Mesendoderm (in vitro differentiated cells): ENCODE measurements at regions not wholly inside any gene's neighbourhood (a gene's known extent, or its start where the extent isn't known, plus 50 kb on each side); places are given as distances from the start of the nearest gene placed in this dataset.
A peak's percentile ranks its signal among the peaks of the same experiment; 100 is the strongest.

Source experiments
- DNase-seq: peaks from one replicate; pipeline ENCODE4 v3.0.0; 2013
- H2AK5ac ChIP-seq: 2 replicates; pipeline ENCODE4 v1.6.1; 2013; ENCODE audit warnings: low read length, inconsistent platforms
- H2BK120ac ChIP-seq: 2 replicates; pipeline ENCODE4 v1.6.1; 2013; ENCODE audit warnings: low read depth, mild to moderate bottlenecking, low read length, moderate library complexity, mixed read lengths
- H2BK15ac ChIP-seq: replicated peaks from 2 replicates; pipeline ENCODE4 v1.6.1; 2013; ENCODE audit warnings: low read depth, mild to moderate bottlenecking, moderate library complexity
- H2BK5ac ChIP-seq: 2 replicates; pipeline ENCODE4 v1.6.1; 2013; ENCODE audit warnings: low read length, inconsistent platforms
- H3K18ac ChIP-seq: 2 replicates; pipeline ENCODE4 v1.6.1; 2013; ENCODE audit warnings: mild to moderate bottlenecking, low read length, mixed read lengths
- H3K23ac ChIP-seq: one replicate; pipeline ENCODE4 v1.6.1; 2013; ENCODE audit warnings: low read length
- H3K27ac ChIP-seq: 2 replicates; pipeline ENCODE4 v1.5.1; 2013; ENCODE audit warnings: low read depth, mild to moderate bottlenecking, inconsistent platforms, low read length, moderate library complexity
- H3K27me3 ChIP-seq: 2 replicates; pipeline ENCODE4 v1.6.1; 2013; ENCODE audit warnings: low read length, control low read depth, mild to moderate bottlenecking, inconsistent platforms; ENCODE audit not compliant: insufficient read depth, poor library complexity
- H3K36me3 ChIP-seq: 2 replicates; pipeline ENCODE4 v1.6.1; 2013; ENCODE audit warnings: low read length, inconsistent platforms; ENCODE audit not compliant: control insufficient read depth, insufficient read depth
- H3K4ac ChIP-seq: one replicate; pipeline ENCODE4 v1.6.1; 2013; ENCODE audit warnings: low read depth, mild to moderate bottlenecking, low read length, moderate library complexity
- H3K4me1 ChIP-seq: 2 replicates; pipeline ENCODE4 v1.6.1; 2013; ENCODE audit warnings: low read depth, low read length, inconsistent platforms; ENCODE audit not compliant: control insufficient read depth
- H3K4me2 ChIP-seq: 2 replicates; pipeline ENCODE4 v1.6.1; 2013; ENCODE audit warnings: low read length
- H3K4me3 ChIP-seq: 2 replicates; pipeline ENCODE4 v1.5.1; 2013; ENCODE audit warnings: mild to moderate bottlenecking, low read length
- H3K56ac ChIP-seq: one replicate; pipeline ENCODE4 v1.6.1; 2013; ENCODE audit warnings: low read length
- H3K79me1 ChIP-seq: 2 replicates; pipeline ENCODE4 v1.6.1; 2013; ENCODE audit warnings: low read length, inconsistent platforms
- H3K79me2 ChIP-seq: 2 replicates; pipeline ENCODE4 v1.6.1; 2013; ENCODE audit warnings: mild to moderate bottlenecking, low read length; ENCODE audit not compliant: control insufficient read depth, insufficient read depth
- H3K9ac ChIP-seq: 2 replicates; pipeline ENCODE4 v1.6.1; 2013; ENCODE audit warnings: low read length, inconsistent platforms
- H4K5ac ChIP-seq: one replicate; pipeline ENCODE4 v1.6.1; 2013; ENCODE audit warnings: low read length
- H4K8ac ChIP-seq: one replicate; pipeline ENCODE4 v1.6.1; 2013; ENCODE audit warnings: low read depth, mild to moderate bottlenecking, control low read depth, low read length, moderate library complexity
- WGBS: extraction: QIAGEN DNeasy Blood & Tissue Kit; methylation state at CpG from one replicate; pipeline ENCODE4 v1.1.7; 2013; ENCODE audit warnings: low lambda C conversion rate, missing lambda C conversion rate; ENCODE audit not compliant: insufficient coverage; ENCODE audit errors: extremely low coverage; 5-methylcytosine and 5-hydroxymethylcytosine counted together

DNA sequence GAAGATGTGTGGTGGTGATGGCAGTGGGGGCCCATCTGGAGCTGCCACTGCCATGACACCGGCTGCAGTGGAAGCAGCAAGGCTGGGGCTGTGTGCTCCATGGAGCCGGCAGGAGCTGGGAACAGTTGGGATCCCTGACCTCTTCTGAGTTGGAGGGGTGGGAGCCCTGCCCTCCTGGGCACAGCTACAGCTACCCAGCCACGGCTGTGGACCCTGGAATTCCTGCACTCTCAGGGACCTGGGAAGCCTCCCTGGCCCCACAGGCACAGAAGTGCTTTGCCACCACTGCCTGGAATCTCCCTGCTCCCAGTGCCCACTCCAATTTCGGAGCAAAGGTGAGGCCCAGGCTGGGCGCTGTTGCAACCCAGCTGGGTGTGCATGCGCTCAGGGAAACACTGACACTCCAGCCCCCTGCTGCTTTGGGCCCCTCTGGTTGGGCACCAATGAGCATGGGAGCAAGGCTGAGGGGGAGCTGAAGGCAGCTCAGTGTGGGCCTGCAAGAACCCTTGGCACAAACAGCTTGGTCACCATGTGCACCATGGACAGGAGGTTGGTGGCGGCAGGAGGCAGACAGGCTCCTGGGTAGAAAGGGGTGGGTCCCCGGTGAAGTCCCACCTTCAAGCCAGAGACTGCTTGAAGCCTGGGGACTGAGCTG is 817.6 kb downstream of the KCNT2 start:
- no peak for DNase-seq
- no peaks in the 10 kb centered on the region for H3K36me3 ChIP-seq
- H4K8ac ChIP-seq: no peak overlapping the region
- H3K9ac ChIP-seq: no peak overlapping the region
- no peak overlapping the region for H4K5ac ChIP-seq
- no CpG with 5 or more reads among the region's 8 CpGs for WGBS
- no peaks in the 10 kb centered on the region for H3K27me3 ChIP-seq
- H3K27ac ChIP-seq: no peak overlapping the region
- no peaks in the 10 kb centered on the region for H3K79me1 ChIP-seq
- H3K18ac ChIP-seq: no peak overlapping the region
- H3K4me1 ChIP-seq: no peaks in the 10 kb centered on the region
- no peak overlapping the region for H3K56ac ChIP-seq
- no peak overlapping the region for H3K4ac ChIP-seq
- H3K79me2 ChIP-seq: no peaks in the 10 kb centered on the region
- no peak overlapping the region for H3K23ac ChIP-seq
- no peak overlapping the region for H2BK5ac ChIP-seq
- H2AK5ac ChIP-seq: no peak overlapping the region
- H3K4me2 ChIP-seq: no peak overlapping the region
- H2BK120ac ChIP-seq: no peak overlapping the region
- no peak overlapping the region for H2BK15ac ChIP-seq
- H3K4me3 ChIP-seq: no peak overlapping the region

DNA sequence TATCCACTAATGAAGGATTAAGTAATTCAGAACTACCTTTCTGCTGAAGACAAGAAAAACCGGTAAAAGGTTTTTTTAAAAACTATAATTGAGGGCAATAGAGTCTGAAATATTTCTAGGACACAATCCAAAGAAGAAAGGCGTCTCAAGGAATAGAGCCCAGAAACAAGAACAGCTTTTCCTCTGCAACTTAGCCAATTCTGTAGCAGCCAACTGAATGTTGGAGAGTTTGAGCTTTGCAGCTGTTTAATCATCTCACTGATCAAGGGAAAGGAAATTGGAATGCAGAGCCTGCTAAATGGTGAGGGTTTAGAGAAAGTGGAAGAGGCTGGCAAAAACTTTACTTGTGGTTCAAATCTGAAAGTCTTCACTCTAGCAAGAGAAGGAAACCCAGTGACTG is 818.9 kb downstream of the KCNT2 start:
- Histone ChIP-seq H3K27me3 (no peaks in the 10 kb centered on the region), H2BK5ac (no peak overlapping the region), H2BK15ac (no peak overlapping the region), H3K4ac (no peak overlapping the region), H3K79me2 (no peaks in the 10 kb centered on the region), H3K79me1 (no peaks in the 10 kb centered on the region), H3K4me2 (no peak overlapping the region), H3K4me3 (no peak overlapping the region), H2BK120ac (no peak overlapping the region), H3K23ac (no peak overlapping the region), H2AK5ac (no peak overlapping the region), H4K8ac (no peak overlapping the region), H4K5ac (no peak overlapping the region), H3K9ac (no peak overlapping the region), H3K56ac (no peak overlapping the region), H3K36me3 (no peaks in the 10 kb centered on the region), H3K27ac (no peak overlapping the region), H3K4me1 (no peaks in the 10 kb centered on the region), H3K18ac (no peak overlapping the region)
- peak; percentile 18 for DNase-seq
- WGBS: no CpG with 5 or more reads among the region's 2 CpGs

DNA sequence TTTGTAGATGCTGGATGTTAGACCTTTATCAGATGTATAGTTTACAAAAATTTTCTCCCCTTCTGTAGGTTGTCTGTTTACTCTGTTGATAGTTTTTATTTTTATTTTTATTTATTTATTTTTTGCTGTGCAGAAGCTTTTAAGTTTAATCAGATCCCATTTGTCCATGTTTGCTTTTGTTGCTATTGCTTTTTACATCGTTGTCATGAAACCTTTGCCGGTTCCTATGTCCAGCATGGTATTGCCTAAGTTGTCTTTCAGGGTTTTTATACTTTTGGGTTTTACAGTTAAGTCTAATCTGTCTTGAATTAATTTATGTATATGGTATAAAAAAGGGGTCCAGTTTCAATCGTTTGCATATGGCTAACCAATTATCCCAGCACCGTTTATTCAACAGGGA is 819.5 kb downstream of the KCNT2 start:
- Histone ChIP-seq H3K4me2 (no peak overlapping the region), H3K27ac (no peak overlapping the region), H3K56ac (no peak overlapping the region), H3K4ac (no peak overlapping the region), H3K36me3 (no peaks in the 10 kb centered on the region), H2BK15ac (no peak overlapping the region), H2BK5ac (no peak overlapping the region), H3K79me1 (no peaks in the 10 kb centered on the region), H3K23ac (no peak overlapping the region), H3K18ac (no peak overlapping the region), H3K4me1 (no peaks in the 10 kb centered on the region), H2BK120ac (no peak overlapping the region), H3K79me2 (no peaks in the 10 kb centered on the region), H2AK5ac (no peak overlapping the region), H3K27me3 (no peaks in the 10 kb centered on the region), H4K8ac (no peak overlapping the region), H4K5ac (no peak overlapping the region), H3K9ac (no peak overlapping the region), H3K4me3 (no peak overlapping the region)
- no CpG with 5 or more reads among the region's 4 CpGs for WGBS
- no peak for DNase-seq

DNA sequence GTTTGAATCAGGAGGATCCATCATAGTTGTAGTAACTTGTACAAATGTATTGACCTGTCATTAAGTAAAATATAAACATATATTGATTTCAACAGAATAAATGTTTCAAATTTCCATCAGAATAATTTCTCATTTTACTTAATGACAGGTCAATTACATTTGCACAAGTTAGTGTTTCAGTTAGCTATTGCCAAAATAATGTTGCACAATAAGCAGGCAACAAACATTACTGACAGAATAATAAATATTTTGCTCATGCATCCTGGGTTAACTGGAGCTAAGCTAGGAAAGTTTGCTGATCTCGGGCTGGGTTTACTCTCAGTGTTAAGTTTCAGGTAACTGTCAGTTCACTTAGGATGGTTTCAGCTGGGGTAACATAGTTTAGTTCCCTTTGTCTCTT is 822.4 kb downstream of the KCNT2 start:
- Histone ChIP-seq H3K27me3 (no peaks in the 10 kb centered on the region), H3K56ac (no peak overlapping the region), H3K4me1 (no peaks in the 10 kb centered on the region), H2BK15ac (no peak overlapping the region), H4K5ac (no peak overlapping the region), H3K27ac (no peak overlapping the region), H3K9ac (no peak overlapping the region), H3K4me3 (no peak overlapping the region), H3K23ac (no peak overlapping the region), H3K4ac (no peak overlapping the region), H3K36me3 (no peaks in the 10 kb centered on the region), H3K79me1 (no peaks in the 10 kb centered on the region), H3K79me2 (no peaks in the 10 kb centered on the region), H2BK120ac (no peak overlapping the region), H2BK5ac (no peak overlapping the region), H3K18ac (no peak overlapping the region), H3K4me2 (no peak overlapping the region), H4K8ac (no peak overlapping the region), H2AK5ac (no peak overlapping the region)
- WGBS: no CpG with 5 or more reads among the region's 1 CpG
- DNase-seq: no peak

DNA sequence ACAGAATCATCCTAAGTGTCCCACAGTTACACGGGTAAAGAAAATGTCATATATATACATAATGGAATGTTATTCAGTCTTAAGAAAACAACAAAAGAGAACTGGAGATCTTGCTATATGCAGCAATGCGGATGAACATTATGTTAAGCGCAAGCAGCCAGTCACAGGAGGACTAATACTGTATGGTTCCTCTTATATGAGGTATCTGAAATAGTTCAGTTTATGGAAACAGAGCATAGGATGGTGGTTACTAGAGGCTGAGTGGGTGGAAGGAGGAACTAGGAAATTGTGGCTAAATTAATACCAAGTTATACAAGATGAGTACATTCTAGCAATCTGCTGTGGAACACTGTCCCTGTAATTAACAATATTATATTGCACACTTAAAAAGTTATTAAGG is 834.3 kb downstream of the KCNT2 start:
- Histone ChIP-seq H2BK120ac (no peak overlapping the region), H3K23ac (no peak overlapping the region), H3K4ac (no peak overlapping the region), H3K27ac (no peak overlapping the region), H4K8ac (no peak overlapping the region), H3K27me3 (no peaks in the 10 kb centered on the region), H2BK15ac (no peak overlapping the region), H4K5ac (no peak overlapping the region), H3K9ac (no peak overlapping the region), H3K56ac (no peak overlapping the region), H2BK5ac (no peak overlapping the region), H2AK5ac (no peak overlapping the region), H3K79me2 (no peaks in the 10 kb centered on the region), H3K4me3 (no peak overlapping the region), H3K79me1 (no peaks in the 10 kb centered on the region), H3K18ac (no peak overlapping the region), H3K36me3 (no peaks in the 10 kb centered on the region), H3K4me2 (no peak overlapping the region), H3K4me1 (no peaks in the 10 kb centered on the region)
- no CpG with 5 or more reads among the region's 3 CpGs for WGBS
- DNase-seq: no peak

DNA sequence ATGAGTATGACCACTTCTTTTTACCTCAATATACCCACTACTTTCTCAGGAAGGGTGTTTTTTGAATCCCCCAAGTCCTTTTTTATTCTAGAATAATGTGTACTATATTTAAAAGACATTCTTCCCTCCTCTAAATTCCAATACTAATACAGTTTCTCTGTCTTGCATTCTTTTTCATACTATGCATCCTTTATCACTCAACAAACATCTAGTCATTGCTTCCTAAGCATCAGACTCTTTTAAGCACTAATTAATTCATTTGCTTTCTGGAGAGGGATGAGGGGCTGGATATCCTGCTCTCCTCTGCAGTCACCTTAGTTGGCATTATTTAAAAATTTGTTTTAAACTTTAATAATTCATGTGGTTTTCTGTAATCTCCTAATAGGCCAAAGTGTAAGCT is 838.8 kb downstream of the KCNT2 start:
- no peak overlapping the region for H3K4ac ChIP-seq
- no peaks in the 10 kb centered on the region for H3K79me2 ChIP-seq
- no peak overlapping the region for H2BK15ac ChIP-seq
- no peak overlapping the region for H4K5ac ChIP-seq
- H3K56ac ChIP-seq: no peak overlapping the region
- H3K9ac ChIP-seq: no peak overlapping the region
- no peaks in the 10 kb centered on the region for H3K4me1 ChIP-seq
- H3K36me3 ChIP-seq: no peaks in the 10 kb centered on the region
- no peak overlapping the region for H3K27ac ChIP-seq
- no peak overlapping the region for H3K18ac ChIP-seq
- no peak overlapping the region for H4K8ac ChIP-seq
- H2BK120ac ChIP-seq: no peak overlapping the region
- no peaks in the 10 kb centered on the region for H3K79me1 ChIP-seq
- H3K27me3 ChIP-seq: no peaks in the 10 kb centered on the region
- no peak overlapping the region for H3K4me3 ChIP-seq
- no peak for DNase-seq
- H2BK5ac ChIP-seq: no peak overlapping the region
- no peak overlapping the region for H3K4me2 ChIP-seq
- H3K23ac ChIP-seq: no peak overlapping the region
- H2AK5ac ChIP-seq: no peak overlapping the region
